ENCODE measurements at regions not wholly inside any gene's neighbourhood (a gene's known extent, or its start where the extent isn't known, plus 50 kb on each side); places are given as distances from the start of the nearest gene placed in this dataset.

DNA sequence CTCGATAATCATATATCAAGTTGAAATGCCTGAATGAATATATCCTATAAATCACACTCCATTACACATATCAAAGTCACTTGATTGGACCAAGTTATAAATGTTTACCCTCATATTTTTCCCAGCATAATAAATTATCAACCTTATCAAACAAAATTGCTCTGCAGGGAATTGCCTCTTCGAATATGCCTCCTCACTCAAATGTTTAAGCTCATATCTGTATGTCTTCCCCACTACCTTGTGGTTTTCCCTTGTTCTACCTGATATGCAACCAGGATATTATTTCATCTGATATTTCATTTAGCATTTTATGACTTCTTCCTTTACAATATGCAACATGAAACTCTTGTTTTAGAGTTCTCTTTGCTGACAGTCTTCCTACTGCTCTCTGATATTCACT is 226.4 kb downstream of the RASSF9 start:
- TF ChIP-seq CTCF (IDR thresholded peaks at IDR 0.05; ENCODE audit: extremely low read depth in 1 of 2, insufficient read depth in 1 of 2, low read depth in 1 of 2, low read length in 2 of 2) (no peak), POLR2A (IDR thresholded peaks at IDR 0.05; ENCODE audit: low read depth, low read length) (no peak), JUN (IDR thresholded peaks at IDR 0.05; ENCODE audit: borderline replicate concordance, insufficient read depth, insufficient read length, low read depth) (no peak)
